ENCODE measurements at regions not wholly inside any gene's neighbourhood (a gene's known extent, or its start where the extent isn't known, plus 50 kb on each side); places are given as distances from the start of the nearest gene placed in this dataset.
"Not testable (repeated sequence)": the region's sequence is repeated elsewhere in the genome, so short reads cannot be mapped to it uniquely, and the experiment has no call there.

GRCh38 chr5:52627740-52628139 lies 160.0 kb upstream of the ITGA1 start:
- Mint-ChIP-seq H3K9me3 (peaks cover 2% of the 10 kb centered on the region), H3K4me1 (ENCODE audit: low read depth) (no peaks in the 10 kb centered on the region), H3K27me3 (peaks cover 25% of the 10 kb centered on the region), H3K4me3 (no peak overlapping the region), H3K36me3 (ENCODE audit: low read depth) (no peaks in the 10 kb centered on the region), H3K27ac (no peak overlapping the region)
- DNase-seq: no peak

GRCh38 chr5:52632281-52632680 lies 155.4 kb upstream of the ITGA1 start:
- no peaks in the 10 kb centered on the region for H3K4me1 Mint-ChIP-seq (ENCODE audit: low read depth)
- H3K36me3 Mint-ChIP-seq (ENCODE audit: low read depth): no peaks in the 10 kb centered on the region
- H3K27me3 Mint-ChIP-seq: peaks cover 39% of the 10 kb centered on the region
- H3K27ac Mint-ChIP-seq: no peak overlapping the region
- no peak overlapping the region for H3K4me3 Mint-ChIP-seq
- H3K9me3 Mint-ChIP-seq: no peaks in the 10 kb centered on the region
- no peak for DNase-seq

- H3K4me3 Mint-ChIP-seq; H3K36me3 Mint-ChIP-seq (ENCODE audit: low read depth); H3K27ac Mint-ChIP-seq; H3K9me3 Mint-ChIP-seq; H3K4me1 Mint-ChIP-seq (ENCODE audit: low read depth); DNase-seq: not testable (repeated sequence)
- peaks cover 40% of the 10 kb centered on the region for H3K27me3 Mint-ChIP-seq
These were observed 153.5 kb upstream of the ITGA1 start for GRCh38 chr5:52634171-52634570.

DNA sequence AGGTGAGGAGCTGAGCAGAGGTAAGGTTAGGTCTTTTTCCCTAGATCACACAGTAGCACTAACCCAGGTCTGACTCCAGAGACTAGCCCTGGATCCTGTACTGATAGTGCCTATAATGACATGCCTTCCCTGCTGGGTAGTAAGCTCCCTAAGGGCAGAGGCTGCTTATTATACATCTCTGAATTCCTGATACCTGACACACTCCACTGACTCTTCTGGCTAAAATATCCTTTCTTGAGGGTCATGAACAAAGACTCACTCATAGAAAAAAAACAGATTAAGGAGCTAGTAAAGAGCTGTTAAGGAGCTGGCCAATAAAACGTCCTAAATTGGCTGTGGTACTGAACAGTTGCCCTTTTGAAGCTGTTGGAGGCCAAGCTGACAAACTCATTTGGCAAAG lies 149.0 kb upstream of the ITGA1 start:
- DNase-seq: no peak
- H3K9me3 Mint-ChIP-seq: peaks cover 2% of the 10 kb centered on the region
- H3K27ac Mint-ChIP-seq: no peak overlapping the region
- peaks cover 22% of the 10 kb centered on the region for H3K27me3 Mint-ChIP-seq
- H3K4me3 Mint-ChIP-seq: no peak overlapping the region
- H3K4me1 Mint-ChIP-seq (ENCODE audit: low read depth): no peaks in the 10 kb centered on the region
- no peaks in the 10 kb centered on the region for H3K36me3 Mint-ChIP-seq (ENCODE audit: low read depth)

DNA sequence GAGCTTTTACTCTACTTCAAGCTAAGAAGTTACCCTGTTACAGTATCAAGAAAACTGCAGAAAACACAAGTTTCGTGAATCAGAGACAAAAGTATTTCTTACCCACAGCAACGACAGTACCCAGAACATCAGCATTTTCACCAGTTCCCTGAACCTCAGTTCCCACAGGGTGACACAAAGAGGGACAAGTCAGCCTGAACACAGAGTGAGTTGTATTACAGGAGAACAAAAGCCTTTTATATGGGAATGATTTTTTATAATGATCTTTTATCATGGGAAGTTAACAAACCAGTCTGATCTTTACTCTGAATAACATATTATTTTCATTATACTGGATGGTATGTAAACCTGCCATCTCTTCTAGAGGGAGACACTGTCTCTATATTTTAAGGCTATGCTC lies 139.0 kb upstream of the ITGA1 start:
- Mint-ChIP-seq H3K36me3 (ENCODE audit: low read depth) (no peaks in the 10 kb centered on the region), H3K27me3 (peaks cover 6% of the 10 kb centered on the region), H3K27ac (no peak overlapping the region), H3K4me3 (no peak overlapping the region), H3K4me1 (ENCODE audit: low read depth) (no peaks in the 10 kb centered on the region), H3K9me3 (peaks cover 11% of the 10 kb centered on the region)
- DNase-seq: no peak

- no peak for DNase-seq
- H3K9me3 Mint-ChIP-seq: no peaks in the 10 kb centered on the region
- H3K36me3 Mint-ChIP-seq (ENCODE audit: low read depth): no peaks in the 10 kb centered on the region
- H3K27me3 Mint-ChIP-seq: peaks cover 18% of the 10 kb centered on the region
- no peak overlapping the region for H3K4me3 Mint-ChIP-seq
- H3K4me1 Mint-ChIP-seq (ENCODE audit: low read depth): no peaks in the 10 kb centered on the region
- H3K27ac Mint-ChIP-seq: no peak overlapping the region
These were observed 132.6 kb upstream of the ITGA1 start for GRCh38 chr5:52655163-52655562.

DNA sequence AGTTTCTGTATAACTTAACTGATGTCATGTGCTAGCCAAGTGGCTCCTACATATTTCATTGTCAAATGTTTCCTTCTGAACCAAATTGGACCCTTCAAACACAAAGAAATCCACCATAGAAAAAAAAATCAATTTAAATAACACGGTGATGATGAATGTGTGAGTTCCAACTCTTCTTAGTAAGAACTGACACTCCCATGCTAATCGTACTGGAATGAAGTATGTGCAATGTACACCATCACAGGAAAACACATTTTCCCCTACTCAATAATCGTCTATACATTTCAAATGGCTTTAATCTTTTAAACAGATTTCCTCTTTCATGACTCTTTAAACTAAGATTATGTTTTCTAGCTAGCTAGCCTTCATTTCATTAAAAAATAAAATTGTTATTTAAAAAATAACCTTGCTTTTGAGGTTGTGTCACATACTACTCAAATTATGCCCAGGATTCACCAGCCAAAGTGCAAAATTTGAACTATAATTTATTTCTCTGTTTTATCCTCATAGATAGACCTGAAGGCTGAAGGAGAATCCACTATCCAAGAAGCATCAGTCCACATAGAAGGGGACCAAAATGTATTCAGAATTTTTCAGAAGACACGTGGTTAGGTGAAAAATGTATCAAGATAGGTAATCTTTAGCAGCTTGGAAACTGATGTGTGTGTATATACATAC lies 131.0 kb upstream of the ITGA1 start:
- Mint-ChIP-seq H3K27ac (no peak overlapping the region), H3K9me3 (no peaks in the 10 kb centered on the region), H3K4me3 (no peak overlapping the region), H3K4me1 (ENCODE audit: low read depth) (no peaks in the 10 kb centered on the region), H3K36me3 (ENCODE audit: low read depth) (no peaks in the 10 kb centered on the region), H3K27me3 (peaks cover 18% of the 10 kb centered on the region)
- DNase-seq: no peak

DNA sequence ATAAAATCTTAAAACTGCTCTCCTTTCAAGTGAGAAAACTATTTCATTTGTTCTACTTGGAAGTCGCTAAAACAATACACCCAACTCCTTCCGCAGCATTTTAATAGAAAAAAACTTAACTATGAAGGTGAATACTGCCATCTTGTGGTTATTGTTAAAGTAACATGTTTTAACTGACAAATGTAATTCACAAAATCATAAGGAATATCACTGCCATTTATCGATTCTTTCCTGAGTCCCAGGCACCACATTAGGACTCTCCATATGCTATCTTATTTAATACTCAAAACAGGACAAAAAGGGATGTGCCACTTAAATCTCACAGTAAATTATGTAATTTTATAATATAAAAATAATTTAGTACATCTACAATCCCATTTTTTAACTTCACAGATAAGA lies 130.5 kb upstream of the ITGA1 start:
- Mint-ChIP-seq H3K36me3 (ENCODE audit: low read depth) (no peaks in the 10 kb centered on the region), H3K4me3 (no peak overlapping the region), H3K27me3 (peaks cover 18% of the 10 kb centered on the region), H3K9me3 (no peaks in the 10 kb centered on the region), H3K27ac (no peak overlapping the region), H3K4me1 (ENCODE audit: low read depth) (no peaks in the 10 kb centered on the region)
- DNase-seq: no peak

- no peak for DNase-seq
- Mint-ChIP-seq H3K36me3 (ENCODE audit: low read depth) (no peaks in the 10 kb centered on the region), H3K9me3 (no peaks in the 10 kb centered on the region), H3K27me3 (peaks cover 12% of the 10 kb centered on the region), H3K4me1 (ENCODE audit: low read depth) (no peaks in the 10 kb centered on the region), H3K27ac (no peak overlapping the region), H3K4me3 (no peak overlapping the region)
These were observed 129.5 kb upstream of the ITGA1 start for GRCh38 chr5:52658246-52658645.

- H3K4me1 Mint-ChIP-seq (ENCODE audit: low read depth): no peaks in the 10 kb centered on the region
- H3K27me3 Mint-ChIP-seq: peaks cover under 1% of the 10 kb centered on the region
- DNase-seq: no peak
- H3K4me3 Mint-ChIP-seq: no peak overlapping the region
- H3K9me3 Mint-ChIP-seq: no peaks in the 10 kb centered on the region
- no peaks in the 10 kb centered on the region for H3K36me3 Mint-ChIP-seq (ENCODE audit: low read depth)
- no peak overlapping the region for H3K27ac Mint-ChIP-seq
These were observed 127.1 kb upstream of the ITGA1 start for GRCh38 chr5:52660621-52661020.

GRCh38 chr5:52661903-52662595 lies 125.7 kb upstream of the ITGA1 start:
- H3K4me3 Mint-ChIP-seq: no peak overlapping the region
- peaks cover 2% of the 10 kb centered on the region for H3K4me1 Mint-ChIP-seq (ENCODE audit: low read depth)
- no peak for DNase-seq
- no peaks in the 10 kb centered on the region for H3K9me3 Mint-ChIP-seq
- H3K27me3 Mint-ChIP-seq: no peaks in the 10 kb centered on the region
- H3K36me3 Mint-ChIP-seq (ENCODE audit: low read depth): no peaks in the 10 kb centered on the region
- no peak overlapping the region for H3K27ac Mint-ChIP-seq

- Mint-ChIP-seq H3K36me3 (ENCODE audit: low read depth) (no peaks in the 10 kb centered on the region), H3K4me1 (ENCODE audit: low read depth) (peaks cover 2% of the 10 kb centered on the region), H3K27ac (no peak overlapping the region)
These were observed 122.2 kb upstream of the ITGA1 start for GRCh38 chr5:52665559-52665958.

DNA sequence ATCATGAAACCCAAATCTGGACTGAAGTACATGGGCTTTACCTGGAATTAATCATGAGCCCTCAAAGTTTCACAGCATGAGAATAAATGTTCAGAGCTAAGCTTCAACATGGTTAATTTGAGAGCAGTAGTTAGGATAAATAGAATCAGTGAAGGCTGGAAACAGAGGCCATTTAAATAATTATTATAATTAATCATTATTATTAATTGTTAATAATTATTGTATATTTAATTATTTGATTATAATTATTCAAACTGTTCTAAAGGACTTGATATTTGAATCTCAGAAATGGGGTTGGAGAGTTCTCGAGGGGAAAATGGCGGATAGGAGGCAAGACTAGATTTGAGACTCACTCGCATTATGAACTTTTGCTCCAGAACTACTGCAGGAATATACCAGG lies 119.6 kb upstream of the ITGA1 start:
- Mint-ChIP-seq H3K9me3 (no peaks in the 10 kb centered on the region), H3K4me1 (ENCODE audit: low read depth) (peaks cover 7% of the 10 kb centered on the region), H3K27me3 (no peaks in the 10 kb centered on the region), H3K27ac (no peak overlapping the region), H3K4me3 (no peak overlapping the region), H3K36me3 (ENCODE audit: low read depth) (no peaks in the 10 kb centered on the region)
- no peak for DNase-seq

More at GRCh38 chr5:52665559-52665958, 122.2 kb upstream of the ITGA1 start:
- H3K4me3 Mint-ChIP-seq: no peak overlapping the region
- no peaks in the 10 kb centered on the region for H3K9me3 Mint-ChIP-seq
- no peak for DNase-seq
- no peaks in the 10 kb centered on the region for H3K27me3 Mint-ChIP-seq

DNA sequence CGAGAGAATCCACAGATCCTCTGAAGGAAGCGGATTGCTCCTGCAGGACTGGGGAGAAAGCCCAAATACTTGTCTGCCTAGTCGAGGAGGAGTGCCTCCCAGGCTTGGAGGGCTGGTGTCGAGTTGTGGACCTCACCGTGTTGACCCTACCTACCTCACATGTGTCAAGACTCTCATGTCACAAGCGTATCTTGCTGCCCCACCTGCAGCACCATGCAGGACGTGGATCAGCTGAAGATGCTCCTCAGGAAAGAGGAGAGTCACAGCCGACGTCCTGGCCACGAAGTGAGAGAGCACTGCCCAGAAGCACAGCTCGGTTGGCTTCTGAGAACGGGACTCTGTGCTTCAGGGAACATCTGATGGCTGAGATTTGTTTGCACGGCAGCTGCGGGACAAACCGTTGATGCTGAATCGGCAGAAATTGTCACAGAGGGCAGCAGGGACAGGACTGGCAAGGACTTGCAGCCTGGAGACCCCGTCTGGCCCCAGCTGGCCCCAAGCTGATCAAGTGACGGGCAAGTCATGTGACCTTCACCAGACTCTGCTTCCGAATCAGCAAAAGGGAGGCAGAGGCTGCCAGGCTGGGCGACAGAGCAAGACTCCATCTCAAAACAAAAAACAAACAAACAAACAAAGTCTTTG lies 119.1 kb upstream of the ITGA1 start:
- Mint-ChIP-seq H3K27me3 (no peaks in the 10 kb centered on the region), H3K4me3 (no peak overlapping the region), H3K27ac (no peak overlapping the region), H3K9me3 (no peaks in the 10 kb centered on the region), H3K36me3 (ENCODE audit: low read depth) (no peaks in the 10 kb centered on the region), H3K4me1 (ENCODE audit: low read depth) (peaks cover 10% of the 10 kb centered on the region)
- no peak for DNase-seq

- no peaks in the 10 kb centered on the region for H3K27me3 Mint-ChIP-seq
- H3K9me3 Mint-ChIP-seq: no peaks in the 10 kb centered on the region
- no peak for DNase-seq
- peaks cover 18% of the 10 kb centered on the region for H3K4me1 Mint-ChIP-seq (ENCODE audit: low read depth)
- no peak overlapping the region for H3K4me3 Mint-ChIP-seq
- H3K27ac Mint-ChIP-seq: no peak overlapping the region
- no peaks in the 10 kb centered on the region for H3K36me3 Mint-ChIP-seq (ENCODE audit: low read depth)
These were observed 115.3 kb upstream of the ITGA1 start for GRCh38 chr5:52672459-52672858.
